Loucy (cell line): ENCODE measurements at regions not wholly inside any gene's neighbourhood (a gene's known extent, or its start where the extent isn't known, plus 50 kb on each side); places are given as distances from the start of the nearest gene placed in this dataset.

Experiments
- H2AFZ ChIP-seq: fragments of 200-600 bp; sonication (generic); 2 replicates; pipeline ENCODE4 v1.6.0; 2016; ENCODE audit warnings: antibody characterized with exemption, mild to moderate bottlenecking, low read length, moderate library complexity
- H3F3A ChIP-seq: fragments of 200-600 bp; 2 replicates; pipeline ENCODE4 v1.6.0; 2016; ENCODE audit warnings: antibody characterized with exemption, low read depth, mild to moderate bottlenecking
- H3K27me3 ChIP-seq: fragments of 200-600 bp; sonication (generic); 2 replicates; pipeline ENCODE4 v1.6.1; 2014; ENCODE audit warnings: low read length, mild to moderate bottlenecking; ENCODE audit not compliant: insufficient read depth, poor library complexity, severe bottlenecking
- H3K36me3 ChIP-seq: fragments of 200-600 bp; sonication (generic); 2 replicates; pipeline ENCODE4 v1.6.1; 2016; ENCODE audit warnings: low read length; ENCODE audit not compliant: insufficient read depth
- H3K4me1 ChIP-seq: fragments of 200-600 bp; sonication (generic); 2 replicates; pipeline ENCODE4 v1.5.1; 2014; ENCODE audit warnings: low read length, mild to moderate bottlenecking; ENCODE audit not compliant: insufficient read depth, poor library complexity, severe bottlenecking
- H3K4me2 ChIP-seq: fragments of 200-600 bp; sonication (generic); 2 replicates; pipeline ENCODE4 v1.6.0; 2014; ENCODE audit warnings: antibody characterized with exemption, low read length, low read depth, mild to moderate bottlenecking; ENCODE audit not compliant: poor library complexity, severe bottlenecking
- H3K4me3 ChIP-seq: fragments of 200-600 bp; sonication (generic); 2 replicates; pipeline ENCODE4 v1.5.1; 2014; ENCODE audit warnings: low read length, mild to moderate bottlenecking, mixed read lengths; ENCODE audit not compliant: poor library complexity, severe bottlenecking
- H3K79me2 ChIP-seq: fragments of 200-600 bp; sonication (generic); 2 replicates; pipeline ENCODE4 v1.6.1; 2014; ENCODE audit warnings: low read length; ENCODE audit not compliant: insufficient read depth
- H3K9ac ChIP-seq: fragments of 200-600 bp; sonication (generic); 2 replicates; pipeline ENCODE4 v1.6.0; 2014; ENCODE audit warnings: mild to moderate bottlenecking, low read depth, low read length, moderate library complexity; ENCODE audit not compliant: poor library complexity, severe bottlenecking
- H3K9me2 ChIP-seq: fragments of 200-600 bp; sonication (generic); replicated peaks from 2 replicates; pipeline ENCODE4 v1.6.1; 2016; ENCODE audit warnings: low read depth, low read length, mixed read lengths
- H3K9me3 ChIP-seq: fragments of 200-600 bp; sonication (generic); 2 replicates; pipeline ENCODE4 v1.6.1; 2014; ENCODE audit warnings: mild to moderate bottlenecking, antibody characterized with exemption, low read length, low read depth; ENCODE audit not compliant: insufficient read depth
- H4K20me1 ChIP-seq: fragments of 200-600 bp; sonication (generic); 2 replicates; pipeline ENCODE4 v1.6.0; 2014; ENCODE audit warnings: antibody characterized with exemption, low read length, mild to moderate bottlenecking; ENCODE audit not compliant: insufficient read depth, poor library complexity, severe bottlenecking
- EZH2phosphoT487 ChIP-seq: fragments of 200-600 bp; IDR thresholded peaks from 2 replicates; pipeline ENCODE4 v1.6.1; 2018; ENCODE audit warnings: antibody characterized with exemption, mild to moderate bottlenecking, moderate library complexity, borderline replicate concordance
- TF ChIP-seq, protein P1 (sequence below): fragments of 200-600 bp; sonication (generic); conservative IDR thresholded peaks from 2 replicates; pipeline ENCODE4 v1.5.1; 2014; ENCODE audit warnings: mild to moderate bottlenecking, antibody characterized with exemption, low read length

GRCh38 chr11:110371084-110371483 lies 58.7 kb upstream of the FDX1 start:
- Histone ChIP-seq H2AFZ (no peak overlapping the region), H3K9ac (no peak overlapping the region), H3K4me1 (no peaks in the 10 kb centered on the region), H3K4me3 (no peak overlapping the region), H3K36me3 (no peaks in the 10 kb centered on the region), H3K9me3 (no peaks in the 10 kb centered on the region), H3K79me2 (no peaks in the 10 kb centered on the region), H3K4me2 (no peak overlapping the region), H3K9me2 (no peaks in the 10 kb centered on the region), H3F3A (no peaks in the 10 kb centered on the region), H4K20me1 (no peaks in the 10 kb centered on the region), H3K27me3 (no peaks in the 10 kb centered on the region)
- TF ChIP-seq, protein P1, sequence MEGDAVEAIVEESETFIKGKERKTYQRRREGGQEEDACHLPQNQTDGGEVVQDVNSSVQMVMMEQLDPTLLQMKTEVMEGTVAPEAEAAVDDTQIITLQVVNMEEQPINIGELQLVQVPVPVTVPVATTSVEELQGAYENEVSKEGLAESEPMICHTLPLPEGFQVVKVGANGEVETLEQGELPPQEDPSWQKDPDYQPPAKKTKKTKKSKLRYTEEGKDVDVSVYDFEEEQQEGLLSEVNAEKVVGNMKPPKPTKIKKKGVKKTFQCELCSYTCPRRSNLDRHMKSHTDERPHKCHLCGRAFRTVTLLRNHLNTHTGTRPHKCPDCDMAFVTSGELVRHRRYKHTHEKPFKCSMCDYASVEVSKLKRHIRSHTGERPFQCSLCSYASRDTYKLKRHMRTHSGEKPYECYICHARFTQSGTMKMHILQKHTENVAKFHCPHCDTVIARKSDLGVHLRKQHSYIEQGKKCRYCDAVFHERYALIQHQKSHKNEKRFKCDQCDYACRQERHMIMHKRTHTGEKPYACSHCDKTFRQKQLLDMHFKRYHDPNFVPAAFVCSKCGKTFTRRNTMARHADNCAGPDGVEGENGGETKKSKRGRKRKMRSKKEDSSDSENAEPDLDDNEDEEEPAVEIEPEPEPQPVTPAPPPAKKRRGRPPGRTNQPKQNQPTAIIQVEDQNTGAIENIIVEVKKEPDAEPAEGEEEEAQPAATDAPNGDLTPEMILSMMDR = no peak
- TF ChIP-seq EZH2phosphoT487 = no peak

- Histone ChIP-seq H3K9ac (no peak overlapping the region), H2AFZ (no peak overlapping the region), H3K4me2 (no peak overlapping the region)
These were observed 56.6 kb upstream of the FDX1 start for GRCh38 chr11:110373051-110373702.

GRCh38 chr11:110374921-110375320 lies 54.8 kb upstream of the FDX1 start:
- no peak overlapping the region for H3K4me3 ChIP-seq
- H3F3A ChIP-seq = no peaks in the 10 kb centered on the region
- H3K9ac ChIP-seq = no peak overlapping the region
- H3K9me2 ChIP-seq = no peaks in the 10 kb centered on the region
- H3K9me3 ChIP-seq = no peaks in the 10 kb centered on the region
- no peaks in the 10 kb centered on the region for H3K27me3 ChIP-seq
- no peaks in the 10 kb centered on the region for H4K20me1 ChIP-seq
- H3K4me2 ChIP-seq = no peak overlapping the region
- no peaks in the 10 kb centered on the region for H3K79me2 ChIP-seq
- H2AFZ ChIP-seq = peak overlapping the region; percentile 43; the same call in 1 of the 2 replicates
- H3K4me1 ChIP-seq = peaks cover 5% of the 10 kb centered on the region
- no peaks in the 10 kb centered on the region for H3K36me3 ChIP-seq
- TF ChIP-seq, protein P1 = no peak
- no peak for TF ChIP-seq EZH2phosphoT487

More at GRCh38 chr11:110373051-110373702, 56.6 kb upstream of the FDX1 start:
- no peaks in the 10 kb centered on the region for H3K27me3 ChIP-seq
- no peaks in the 10 kb centered on the region for H3K36me3 ChIP-seq
- H3K79me2 ChIP-seq = no peaks in the 10 kb centered on the region
- H3K9me2 ChIP-seq = no peaks in the 10 kb centered on the region
- no peaks in the 10 kb centered on the region for H3K9me3 ChIP-seq
- H3K4me3 ChIP-seq = no peak overlapping the region
- H3F3A ChIP-seq = no peaks in the 10 kb centered on the region
- no peaks in the 10 kb centered on the region for H3K4me1 ChIP-seq
- no peaks in the 10 kb centered on the region for H4K20me1 ChIP-seq
- TF ChIP-seq, protein P1 = no peak
- TF ChIP-seq EZH2phosphoT487 = no peak
